GM13976 (cell line): ENCODE measurements at regions not wholly inside any gene's neighbourhood (a gene's known extent, or its start where the extent isn't known, plus 50 kb on each side); places are given as distances from the start of the nearest gene placed in this dataset.

ENCODE experiments used
- DNase-seq: peaks from one replicate; pipeline ENCODE4 v3.0.0; 2012; ENCODE audit warnings: low spot score
- CTCF ChIP-seq: IDR thresholded peaks from 2 replicates; pipeline ENCODE4 v1.5.1; 2012; ENCODE audit warnings: borderline replicate concordance, mild to moderate bottlenecking; ENCODE audit not compliant: insufficient read depth; ENCODE audit errors: extremely low read depth, missing control alignments, control extremely low read depth
- in situ Hi-C: fragments of 300-500 bp; cut with MboI; formaldehyde crosslinking; loops from one replicate; pipeline ENCODE4 v1.12.0; 2022; ENCODE audit warnings: low sequenced_read_pairs, mixed read lengths, inconsistent platforms; ENCODE audit not compliant: unreplicated experiment

DNA sequence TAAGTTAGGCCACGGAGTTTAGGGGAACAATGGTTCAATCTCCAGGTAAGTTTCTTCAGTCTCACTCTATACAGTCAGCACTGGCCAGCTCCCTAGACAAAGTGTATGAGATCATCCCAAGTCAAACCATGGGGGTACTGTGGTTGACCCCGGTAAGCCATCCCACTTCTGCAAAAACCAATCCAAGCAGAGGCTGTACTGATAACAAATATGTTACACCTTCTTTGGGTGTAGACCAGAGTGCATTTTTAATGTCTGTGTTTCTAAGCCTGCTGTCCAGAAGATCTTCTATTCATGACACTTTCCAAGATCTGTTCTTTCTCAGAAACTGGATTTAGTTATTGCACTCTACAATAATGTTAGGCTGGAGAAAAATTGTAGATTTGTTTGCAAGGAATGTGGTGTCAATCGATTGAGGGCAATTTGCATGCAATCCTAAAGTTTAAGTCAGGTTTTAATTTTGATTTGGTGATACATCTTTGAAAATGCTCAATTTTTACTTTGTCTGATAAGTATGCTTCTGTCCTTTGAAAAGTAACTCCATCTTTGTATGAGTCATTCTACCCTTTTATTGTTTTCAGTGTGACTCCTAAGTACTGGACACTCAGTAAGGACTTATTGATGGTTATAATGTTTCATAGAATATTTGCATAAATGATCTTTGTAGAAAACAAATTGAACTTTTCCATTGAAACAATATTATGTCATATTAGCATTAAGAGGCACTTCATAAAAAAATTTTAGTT is 152.4 kb downstream of the HLX start:
- DNase-seq: no peak
- in situ Hi-C loops: no loop called here
- TF ChIP-seq CTCF: no peak

DNA sequence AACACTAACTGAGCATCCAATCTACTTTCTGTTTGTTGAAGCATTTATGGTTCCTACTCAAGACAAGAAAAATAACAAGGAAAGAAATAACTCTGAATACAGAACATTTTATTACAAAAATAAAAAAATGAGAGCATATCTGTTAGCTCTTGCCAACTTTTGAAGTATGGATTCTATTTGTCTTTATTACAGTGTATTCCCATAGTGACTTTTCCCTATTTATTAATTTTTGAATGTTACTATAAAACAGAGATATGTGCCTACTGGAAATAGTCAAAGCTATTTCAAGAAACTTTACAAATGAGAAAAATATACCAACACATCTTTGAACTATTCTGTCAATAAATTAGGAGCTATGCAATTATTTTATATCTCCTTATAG is 153.0 kb downstream of the HLX start:
- TF ChIP-seq CTCF: no peak
- no peak for DNase-seq
- in situ Hi-C loops: no loop called here

GRCh38 chr1:221032637-221033280 is 153.5 kb downstream of the HLX start:
- DNase-seq: no peak
- in situ Hi-C loops: no loop called here

GRCh38 chr1:221035662-221036153 is 156.5 kb downstream of the HLX start:
- no peak for DNase-seq
- TF ChIP-seq CTCF: no peak
- in situ Hi-C loops: no loop called here

More at GRCh38 chr1:221032637-221033280, 153.5 kb downstream of the HLX start:
- no peak for TF ChIP-seq CTCF

DNA sequence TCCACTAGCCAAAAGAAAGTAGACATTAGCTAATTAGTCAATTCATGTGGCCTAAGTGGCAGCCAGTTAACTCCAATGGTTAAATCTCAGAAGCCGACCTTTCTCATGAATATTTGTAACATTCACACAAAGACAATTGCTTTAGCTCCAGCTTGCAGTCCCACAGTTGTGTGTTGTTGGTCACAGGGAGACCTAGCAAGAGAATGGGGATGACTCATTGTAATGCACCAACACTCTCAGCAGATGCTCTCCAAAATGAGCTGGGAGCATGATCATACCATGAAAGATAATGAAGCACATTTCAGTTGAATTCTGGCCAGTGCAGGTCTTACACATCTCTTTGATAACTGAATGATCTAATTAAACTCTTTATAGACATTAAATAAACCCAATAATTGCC is 160.4 kb downstream of the HLX start:
- no peak for TF ChIP-seq CTCF
- no peak for DNase-seq
- in situ Hi-C loops: no loop called here

DNA sequence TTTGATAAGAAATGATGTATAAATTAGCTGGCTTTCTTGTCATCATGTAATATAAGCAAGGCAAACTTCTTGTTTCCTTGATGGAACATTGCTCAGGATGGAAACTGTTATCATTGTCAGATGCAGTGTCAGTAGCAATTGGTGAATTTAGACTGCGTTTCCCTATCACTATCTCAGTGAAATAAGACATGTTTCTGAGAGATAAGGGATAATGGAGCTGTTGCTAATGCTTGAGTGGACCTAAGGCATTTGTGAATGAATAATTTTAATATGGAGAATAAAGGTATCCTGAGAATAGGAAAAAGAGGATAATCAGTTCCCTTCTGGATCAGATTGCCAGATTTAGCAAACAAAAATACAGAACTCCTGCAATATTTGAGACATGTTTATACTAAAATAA is 160.9 kb downstream of the HLX start:
- in situ Hi-C loops: no loop called here
- TF ChIP-seq CTCF: no peak
- DNase-seq: no peak
